ENCODE measurements at regions not wholly inside any gene's neighbourhood (a gene's known extent, or its start where the extent isn't known, plus 50 kb on each side); places are given as distances from the start of the nearest gene placed in this dataset.
A peak's percentile ranks its signal among the peaks of the same experiment; 100 is the strongest.
"Not testable (repeated sequence)": the region's sequence is repeated elsewhere in the genome, so short reads cannot be mapped to it uniquely, and the experiment has no call there.

DNA sequence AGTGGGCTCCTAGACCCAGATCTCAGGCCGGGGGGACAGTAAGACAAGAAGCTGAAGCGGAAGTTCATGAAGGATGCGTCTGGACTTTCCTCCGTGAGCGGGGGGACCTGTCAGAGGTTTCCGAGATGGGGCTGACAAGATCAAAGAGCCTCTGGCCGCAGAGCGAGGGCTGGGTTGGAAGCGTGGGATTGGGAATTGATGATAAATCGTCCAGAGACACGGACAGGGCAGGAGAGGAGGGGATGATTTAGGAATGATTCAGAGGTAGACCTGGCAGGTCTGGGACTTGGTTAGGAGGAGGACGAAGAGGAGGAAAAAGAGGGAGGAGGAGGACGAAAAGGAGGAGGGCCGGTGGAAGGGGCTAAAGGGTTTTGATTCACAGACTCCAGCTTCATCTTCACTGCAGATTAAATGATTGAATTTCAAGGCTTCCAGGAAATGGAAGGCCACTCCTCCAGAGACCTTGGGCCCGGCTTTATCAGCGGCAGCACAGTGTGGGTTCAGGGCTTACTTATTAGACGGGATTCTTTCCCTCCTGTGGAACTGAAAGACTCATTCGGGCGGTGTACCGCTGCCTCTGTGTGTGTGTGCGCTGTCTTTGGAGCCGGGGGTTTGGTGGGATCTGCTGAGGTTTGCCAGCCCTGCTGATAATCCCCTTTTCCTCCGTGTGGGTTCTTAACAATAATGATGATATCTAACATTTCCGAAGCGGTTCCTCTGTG lies 85.7 kb upstream of the SLC45A1 start:
- no peak for DNase-seq (ENCODE audit: low spot score)
- Mint-ChIP-seq H3K27me3 (ENCODE audit: unreplicated experiment) (peaks cover 9% of the 10 kb centered on the region), H3K4me3 (ENCODE audit: unreplicated experiment) (peak overlapping the region; percentile 19), H3K36me3 (ENCODE audit: low read depth, unreplicated experiment) (peaks cover 8% of the 10 kb centered on the region), H3K4me1 (ENCODE audit: unreplicated experiment) (peaks cover 13% of the 10 kb centered on the region), H3K9me3 (ENCODE audit: unreplicated experiment) (peaks cover under 1% of the 10 kb centered on the region), H3K27ac (ENCODE audit: unreplicated experiment) (no peak overlapping the region)
- no peak for TF ChIP-seq CTCF (IDR thresholded peaks at IDR 0.05; ENCODE audit: unreplicated experiment)

DNA sequence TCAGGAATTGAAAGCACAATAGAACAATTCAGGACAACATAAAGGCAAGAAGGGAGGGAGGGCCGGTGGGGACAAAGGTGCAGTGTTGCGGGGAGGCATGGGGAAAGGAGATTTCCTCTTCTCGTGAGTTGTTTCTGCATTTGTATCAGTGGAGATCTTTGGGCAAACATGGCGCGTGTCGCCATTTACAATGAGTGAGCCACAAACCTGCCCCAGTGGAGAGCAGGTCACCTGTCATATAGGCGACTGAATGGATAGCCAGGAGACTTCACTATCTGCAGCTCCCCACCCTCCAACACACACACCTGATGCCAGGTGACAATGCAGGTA lies 87.7 kb upstream of the SLC45A1 start:
- Mint-ChIP-seq H3K4me3 (ENCODE audit: unreplicated experiment) (no peak overlapping the region), H3K4me1 (ENCODE audit: unreplicated experiment) (peaks cover 23% of the 10 kb centered on the region), H3K36me3 (ENCODE audit: low read depth, unreplicated experiment) (peaks cover 13% of the 10 kb centered on the region), H3K27me3 (ENCODE audit: unreplicated experiment) (peaks cover 12% of the 10 kb centered on the region), H3K27ac (ENCODE audit: unreplicated experiment) (no peak overlapping the region), H3K9me3 (ENCODE audit: unreplicated experiment) (peaks cover 8% of the 10 kb centered on the region)
- TF ChIP-seq CTCF (IDR thresholded peaks at IDR 0.05; ENCODE audit: unreplicated experiment) = no peak
- no peak for DNase-seq (ENCODE audit: low spot score)

DNA sequence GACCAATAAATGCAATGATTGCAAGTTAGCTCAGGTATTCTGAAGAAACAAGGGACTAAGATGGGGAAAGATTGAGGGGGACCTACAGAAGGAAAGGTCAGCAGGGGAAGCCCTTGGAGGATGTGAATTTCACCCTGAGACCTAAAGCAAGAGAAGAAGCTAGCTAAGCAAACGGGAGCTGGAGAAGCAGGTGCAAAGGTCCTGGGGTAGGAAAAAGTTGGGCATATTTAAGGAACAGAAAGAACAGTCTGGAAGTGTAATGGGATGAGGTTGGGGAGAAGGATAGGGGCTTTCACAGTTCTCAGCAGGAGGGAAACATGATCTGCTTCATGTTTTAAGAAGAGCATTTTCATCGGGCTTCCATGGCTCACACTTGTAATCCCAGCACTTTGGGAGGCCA lies 89.7 kb upstream of the SLC45A1 start:
- peaks cover 9% of the 10 kb centered on the region for H3K27me3 Mint-ChIP-seq (ENCODE audit: unreplicated experiment)
- no peak for TF ChIP-seq CTCF (IDR thresholded peaks at IDR 0.05; ENCODE audit: unreplicated experiment)
- peaks cover 36% of the 10 kb centered on the region for H3K4me1 Mint-ChIP-seq (ENCODE audit: unreplicated experiment)
- peaks cover 13% of the 10 kb centered on the region for H3K36me3 Mint-ChIP-seq (ENCODE audit: low read depth, unreplicated experiment)
- no peak overlapping the region for H3K4me3 Mint-ChIP-seq (ENCODE audit: unreplicated experiment)
- peaks cover 8% of the 10 kb centered on the region for H3K9me3 Mint-ChIP-seq (ENCODE audit: unreplicated experiment)
- DNase-seq (ENCODE audit: low spot score) = no peak
- H3K27ac Mint-ChIP-seq (ENCODE audit: unreplicated experiment) = no peak overlapping the region

GRCh38 chr1:8227674-8228073 lies 90.2 kb upstream of the SLC45A1 start:
- not testable (repeated sequence) for H3K27me3 Mint-ChIP-seq (ENCODE audit: unreplicated experiment); H3K9me3 Mint-ChIP-seq (ENCODE audit: unreplicated experiment); H3K27ac Mint-ChIP-seq (ENCODE audit: unreplicated experiment); DNase-seq (ENCODE audit: low spot score); H3K4me3 Mint-ChIP-seq (ENCODE audit: unreplicated experiment)
- peaks cover 36% of the 10 kb centered on the region for H3K4me1 Mint-ChIP-seq (ENCODE audit: unreplicated experiment)
- peaks cover 13% of the 10 kb centered on the region for H3K36me3 Mint-ChIP-seq (ENCODE audit: low read depth, unreplicated experiment)

- TF ChIP-seq CTCF (IDR thresholded peaks at IDR 0.05; ENCODE audit: unreplicated experiment) = no peak
- DNase-seq (ENCODE audit: low spot score) = no peak
- Mint-ChIP-seq H3K9me3 (ENCODE audit: unreplicated experiment) (peaks cover 8% of the 10 kb centered on the region), H3K4me1 (ENCODE audit: unreplicated experiment) (peaks cover 33% of the 10 kb centered on the region), H3K27me3 (ENCODE audit: unreplicated experiment) (peaks cover 9% of the 10 kb centered on the region), H3K36me3 (ENCODE audit: low read depth, unreplicated experiment) (peaks cover 13% of the 10 kb centered on the region), H3K4me3 (ENCODE audit: unreplicated experiment) (no peak overlapping the region), H3K27ac (ENCODE audit: unreplicated experiment) (no peak overlapping the region)
Measured at GRCh38 chr1:8226747-8227146, 91.2 kb upstream of the SLC45A1 start.

GRCh38 chr1:8226024-8226423 lies 91.9 kb upstream of the SLC45A1 start:
- H3K27me3 Mint-ChIP-seq (ENCODE audit: unreplicated experiment); DNase-seq (ENCODE audit: low spot score); H3K9me3 Mint-ChIP-seq (ENCODE audit: unreplicated experiment); H3K27ac Mint-ChIP-seq (ENCODE audit: unreplicated experiment); H3K4me3 Mint-ChIP-seq (ENCODE audit: unreplicated experiment): not testable (repeated sequence)
- peaks cover 33% of the 10 kb centered on the region for H3K4me1 Mint-ChIP-seq (ENCODE audit: unreplicated experiment)
- peaks cover 13% of the 10 kb centered on the region for H3K36me3 Mint-ChIP-seq (ENCODE audit: low read depth, unreplicated experiment)

Measured in endothelial cell (in vitro differentiated cells).